Loucy (cell line): ENCODE measurements at regions not wholly inside any gene's neighbourhood (a gene's known extent, or its start where the extent isn't known, plus 50 kb on each side); places are given as distances from the start of the nearest gene placed in this dataset.

Experiments used
- H2AFZ ChIP-seq: fragments of 200-600 bp; sonication (generic); 2 replicates; pipeline ENCODE4 v1.6.0; 2016; ENCODE audit warnings: antibody characterized with exemption, mild to moderate bottlenecking, low read length, moderate library complexity
- H3F3A ChIP-seq: fragments of 200-600 bp; 2 replicates; pipeline ENCODE4 v1.6.0; 2016; ENCODE audit warnings: antibody characterized with exemption, low read depth, mild to moderate bottlenecking
- H3K27me3 ChIP-seq: fragments of 200-600 bp; sonication (generic); 2 replicates; pipeline ENCODE4 v1.6.1; 2014; ENCODE audit warnings: low read length, mild to moderate bottlenecking; ENCODE audit not compliant: insufficient read depth, poor library complexity, severe bottlenecking
- H3K36me3 ChIP-seq: fragments of 200-600 bp; sonication (generic); 2 replicates; pipeline ENCODE4 v1.6.1; 2016; ENCODE audit warnings: low read length; ENCODE audit not compliant: insufficient read depth
- H3K4me1 ChIP-seq: fragments of 200-600 bp; sonication (generic); 2 replicates; pipeline ENCODE4 v1.5.1; 2014; ENCODE audit warnings: low read length, mild to moderate bottlenecking; ENCODE audit not compliant: insufficient read depth, poor library complexity, severe bottlenecking
- H3K4me2 ChIP-seq: fragments of 200-600 bp; sonication (generic); 2 replicates; pipeline ENCODE4 v1.6.0; 2014; ENCODE audit warnings: antibody characterized with exemption, low read length, low read depth, mild to moderate bottlenecking; ENCODE audit not compliant: poor library complexity, severe bottlenecking
- H3K4me3 ChIP-seq: fragments of 200-600 bp; sonication (generic); 2 replicates; pipeline ENCODE4 v1.5.1; 2014; ENCODE audit warnings: low read length, mild to moderate bottlenecking, mixed read lengths; ENCODE audit not compliant: poor library complexity, severe bottlenecking
- H3K79me2 ChIP-seq: fragments of 200-600 bp; sonication (generic); 2 replicates; pipeline ENCODE4 v1.6.1; 2014; ENCODE audit warnings: low read length; ENCODE audit not compliant: insufficient read depth
- H3K9ac ChIP-seq: fragments of 200-600 bp; sonication (generic); 2 replicates; pipeline ENCODE4 v1.6.0; 2014; ENCODE audit warnings: mild to moderate bottlenecking, low read depth, low read length, moderate library complexity; ENCODE audit not compliant: poor library complexity, severe bottlenecking
- H3K9me2 ChIP-seq: fragments of 200-600 bp; sonication (generic); replicated peaks from 2 replicates; pipeline ENCODE4 v1.6.1; 2016; ENCODE audit warnings: low read depth, low read length, mixed read lengths
- H3K9me3 ChIP-seq: fragments of 200-600 bp; sonication (generic); 2 replicates; pipeline ENCODE4 v1.6.1; 2014; ENCODE audit warnings: mild to moderate bottlenecking, antibody characterized with exemption, low read length, low read depth; ENCODE audit not compliant: insufficient read depth
- H4K20me1 ChIP-seq: fragments of 200-600 bp; sonication (generic); 2 replicates; pipeline ENCODE4 v1.6.0; 2014; ENCODE audit warnings: antibody characterized with exemption, low read length, mild to moderate bottlenecking; ENCODE audit not compliant: insufficient read depth, poor library complexity, severe bottlenecking
- EZH2phosphoT487 ChIP-seq: fragments of 200-600 bp; IDR thresholded peaks from 2 replicates; pipeline ENCODE4 v1.6.1; 2018; ENCODE audit warnings: antibody characterized with exemption, mild to moderate bottlenecking, moderate library complexity, borderline replicate concordance
- TF ChIP-seq, protein P1 (sequence below): fragments of 200-600 bp; sonication (generic); conservative IDR thresholded peaks from 2 replicates; pipeline ENCODE4 v1.5.1; 2014; ENCODE audit warnings: mild to moderate bottlenecking, antibody characterized with exemption, low read length

DNA sequence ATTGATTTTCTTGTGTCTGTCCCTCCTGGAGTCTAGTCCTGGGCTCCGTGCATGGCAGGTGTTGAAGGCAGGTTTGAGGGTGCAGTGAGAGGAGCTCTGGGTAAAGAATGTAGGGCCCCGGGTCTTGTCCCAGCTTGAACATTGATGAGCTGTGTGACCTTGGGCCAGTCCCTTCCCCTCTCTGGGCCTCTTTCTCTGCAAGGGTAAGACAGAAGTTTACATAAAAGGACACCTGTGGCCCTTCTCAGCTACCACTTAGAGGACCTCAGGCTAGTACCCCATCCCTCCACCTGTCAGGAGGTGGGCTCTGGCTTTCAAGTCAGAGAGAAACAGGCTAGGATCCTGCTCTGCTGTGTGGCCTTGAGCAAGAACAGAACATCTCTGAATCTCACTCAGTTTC is 55.3 kb upstream of the CTNNBL1 start:
- H3K4me3 ChIP-seq, result no peak overlapping the region
- no peaks in the 10 kb centered on the region for H3K36me3 ChIP-seq
- H4K20me1 ChIP-seq, result no peaks in the 10 kb centered on the region
- no peaks in the 10 kb centered on the region for H3F3A ChIP-seq
- H3K4me1 ChIP-seq, result no peaks in the 10 kb centered on the region
- no peak overlapping the region for H3K4me2 ChIP-seq
- no peaks in the 10 kb centered on the region for H3K9me2 ChIP-seq
- no peak overlapping the region for H3K9ac ChIP-seq
- H2AFZ ChIP-seq, result no peak overlapping the region
- no peaks in the 10 kb centered on the region for H3K79me2 ChIP-seq
- H3K9me3 ChIP-seq, result no peaks in the 10 kb centered on the region
- TF ChIP-seq, protein P1, sequence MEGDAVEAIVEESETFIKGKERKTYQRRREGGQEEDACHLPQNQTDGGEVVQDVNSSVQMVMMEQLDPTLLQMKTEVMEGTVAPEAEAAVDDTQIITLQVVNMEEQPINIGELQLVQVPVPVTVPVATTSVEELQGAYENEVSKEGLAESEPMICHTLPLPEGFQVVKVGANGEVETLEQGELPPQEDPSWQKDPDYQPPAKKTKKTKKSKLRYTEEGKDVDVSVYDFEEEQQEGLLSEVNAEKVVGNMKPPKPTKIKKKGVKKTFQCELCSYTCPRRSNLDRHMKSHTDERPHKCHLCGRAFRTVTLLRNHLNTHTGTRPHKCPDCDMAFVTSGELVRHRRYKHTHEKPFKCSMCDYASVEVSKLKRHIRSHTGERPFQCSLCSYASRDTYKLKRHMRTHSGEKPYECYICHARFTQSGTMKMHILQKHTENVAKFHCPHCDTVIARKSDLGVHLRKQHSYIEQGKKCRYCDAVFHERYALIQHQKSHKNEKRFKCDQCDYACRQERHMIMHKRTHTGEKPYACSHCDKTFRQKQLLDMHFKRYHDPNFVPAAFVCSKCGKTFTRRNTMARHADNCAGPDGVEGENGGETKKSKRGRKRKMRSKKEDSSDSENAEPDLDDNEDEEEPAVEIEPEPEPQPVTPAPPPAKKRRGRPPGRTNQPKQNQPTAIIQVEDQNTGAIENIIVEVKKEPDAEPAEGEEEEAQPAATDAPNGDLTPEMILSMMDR, result no peak
- TF ChIP-seq EZH2phosphoT487, result no peak
- H3K27me3 ChIP-seq, result no peaks in the 10 kb centered on the region

DNA sequence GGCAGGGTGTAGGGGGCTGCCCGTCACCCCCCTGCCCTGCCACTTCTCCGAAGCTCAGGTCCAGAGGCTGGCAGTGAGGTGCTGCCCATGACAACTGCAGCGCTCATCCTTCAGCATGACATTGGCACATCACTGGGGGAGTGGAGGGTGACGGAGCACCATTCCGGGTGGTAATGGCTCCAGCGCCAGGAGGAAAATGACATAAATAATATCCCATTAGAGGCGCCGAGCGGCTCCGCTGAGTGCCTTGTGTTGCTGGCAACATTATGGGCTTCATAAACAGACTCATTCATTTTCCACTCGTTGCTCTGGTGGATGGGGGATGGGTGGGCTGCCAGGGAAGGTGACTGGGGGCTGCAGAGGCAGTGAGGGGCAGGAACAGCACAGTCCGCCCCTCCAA is 56.9 kb upstream of the CTNNBL1 start:
- Histone ChIP-seq H4K20me1 (no peaks in the 10 kb centered on the region), H3K4me3 (no peak overlapping the region), H2AFZ (no peak overlapping the region), H3K9ac (no peak overlapping the region), H3K4me1 (no peaks in the 10 kb centered on the region), H3K79me2 (no peaks in the 10 kb centered on the region), H3K4me2 (no peak overlapping the region), H3K9me3 (no peaks in the 10 kb centered on the region), H3K36me3 (no peaks in the 10 kb centered on the region), H3K9me2 (no peaks in the 10 kb centered on the region), H3K27me3 (no peaks in the 10 kb centered on the region), H3F3A (no peaks in the 10 kb centered on the region)
- TF ChIP-seq EZH2phosphoT487, result no peak
- TF ChIP-seq, protein P1, result no peak

DNA sequence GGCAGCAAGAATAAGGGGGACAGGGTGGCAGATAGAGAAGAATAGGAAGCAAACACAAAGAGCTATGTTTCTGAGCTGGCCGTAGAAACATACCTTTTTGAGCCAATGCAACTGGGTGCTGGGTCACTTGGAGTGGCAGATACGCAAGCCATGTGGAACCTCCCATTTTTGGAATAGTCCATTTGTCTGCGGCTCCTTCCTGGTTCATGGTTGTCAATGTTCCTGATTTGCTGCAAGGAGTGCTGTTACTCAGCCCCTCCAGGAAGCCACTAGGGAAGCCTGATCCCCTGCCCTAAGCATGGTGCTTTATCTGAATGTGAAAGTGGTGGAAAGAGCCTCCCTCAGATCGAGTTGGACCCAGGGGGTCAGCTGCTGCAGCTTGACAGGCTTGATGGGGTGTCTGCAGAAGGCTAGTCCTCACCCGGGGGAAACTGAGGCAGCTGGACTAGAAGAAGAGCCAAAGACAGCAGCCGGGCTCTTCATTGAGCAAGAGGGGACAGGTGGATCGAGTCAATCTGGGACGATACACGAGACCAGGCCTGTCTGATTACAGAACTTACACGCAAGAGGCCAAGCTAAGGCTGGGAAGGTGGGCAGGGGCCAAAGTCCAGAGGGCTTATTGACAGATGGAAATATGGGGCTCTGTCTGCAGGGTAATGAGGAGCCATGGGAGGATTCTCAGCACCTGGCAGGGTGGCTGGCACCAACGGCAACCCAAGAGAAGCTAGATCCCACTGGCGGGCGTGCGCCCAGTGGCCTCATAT is 57.4 kb upstream of the CTNNBL1 start:
- Histone ChIP-seq H3K9ac (no peak overlapping the region), H3K36me3 (no peaks in the 10 kb centered on the region), H3K9me3 (no peaks in the 10 kb centered on the region), H3F3A (no peaks in the 10 kb centered on the region), H3K4me2 (no peak overlapping the region), H3K27me3 (no peaks in the 10 kb centered on the region), H3K4me3 (no peak overlapping the region), H3K9me2 (no peaks in the 10 kb centered on the region), H2AFZ (no peak overlapping the region), H4K20me1 (no peaks in the 10 kb centered on the region), H3K4me1 (no peaks in the 10 kb centered on the region), H3K79me2 (no peaks in the 10 kb centered on the region)
- no peak for TF ChIP-seq EZH2phosphoT487
- TF ChIP-seq, protein P1, result no peak
